GM23338 (cell line): ENCODE measurements at regions not wholly inside any gene's neighbourhood (a gene's known extent, or its start where the extent isn't known, plus 50 kb on each side); places are given as distances from the start of the nearest gene placed in this dataset.
A peak's percentile ranks its signal among the peaks of the same experiment; 100 is the strongest.

Experiments used
- ATAC-seq: fragments of 200-7000 bp; cut with Tn5 transposase; 3 replicates; pipeline ENCODE4 v1.9.1; 2020
- DNase-seq: peaks from one replicate; pipeline ENCODE4 v3.0.0-alpha.2; 2015; ENCODE audit warnings: low spot score
- H2AFZ ChIP-seq: fragments of 200-600 bp; sonication (generic); 2 replicates; pipeline ENCODE4 v1.8.0; 2016; ENCODE audit warnings: antibody characterized with exemption, mild to moderate bottlenecking, moderate library complexity
- H3F3A ChIP-seq: fragments of 200-600 bp; sonication (generic); replicated peaks from 2 replicates; pipeline ENCODE4 v1.8.0; 2017; ENCODE audit warnings: antibody characterized with exemption, mixed run types, low read depth
- H3K27ac ChIP-seq: fragments of 200-600 bp; sonication (generic); 2 replicates; pipeline ENCODE4 v1.6.1; 2016; ENCODE audit warnings: low read depth
- H3K27me3 ChIP-seq: fragments of 200-600 bp; sonication (generic); 2 replicates; pipeline ENCODE4 v1.8.0; 2016; ENCODE audit warnings: mild to moderate bottlenecking, mixed run types, moderate library complexity; ENCODE audit not compliant: insufficient read depth
- H3K36me3 ChIP-seq: fragments of 200-600 bp; sonication (generic); 2 replicates; pipeline ENCODE4 v1.8.0; 2016; ENCODE audit warnings: mild to moderate bottlenecking; ENCODE audit not compliant: insufficient read depth
- H3K4me1 ChIP-seq: fragments of 200-600 bp; sonication (generic); 2 replicates; pipeline ENCODE4 v1.8.0; 2016; ENCODE audit warnings: mild to moderate bottlenecking, moderate library complexity; ENCODE audit not compliant: insufficient read depth
- H3K4me2 ChIP-seq: fragments of 200-600 bp; sonication (generic); 2 replicates; pipeline ENCODE4 v1.7.1; 2017; ENCODE audit warnings: mixed run types
- H3K4me3 ChIP-seq: fragments of 200-600 bp; sonication (generic); 2 replicates; pipeline ENCODE4 v1.6.1; 2016; ENCODE audit warnings: mixed run types
- H3K79me2 ChIP-seq: fragments of 200-600 bp; sonication (generic); replicated peaks from 2 replicates; pipeline ENCODE4 v1.8.0; 2017; ENCODE audit warnings: mild to moderate bottlenecking; ENCODE audit not compliant: insufficient read depth
- H3K9me2 ChIP-seq: fragments of 200-600 bp; sonication (generic); 2 replicates; pipeline ENCODE4 v1.8.0; 2017; ENCODE audit not compliant: insufficient read depth
- H4K20me1 ChIP-seq: fragments of 200-600 bp; sonication (generic); replicated peaks from 2 replicates; pipeline ENCODE4 v1.8.0; 2017; ENCODE audit warnings: mild to moderate bottlenecking; ENCODE audit not compliant: insufficient read depth
- H3K27ac Mint-ChIP-seq: 2 replicates; pipeline ENCODE4 v1.8.0; 2020; ENCODE audit warnings: inconsistent platforms, mild to moderate bottlenecking, moderate library complexity, mixed read lengths
- H3K27me3 Mint-ChIP-seq: 3 replicates; pipeline ENCODE4 v1.8.0; 2022; ENCODE audit warnings: low read depth, mild to moderate bottlenecking, moderate library complexity, mixed read lengths, inconsistent platforms; ENCODE audit not compliant: insufficient read depth, poor library complexity
- H3K36me3 Mint-ChIP-seq: 3 replicates; pipeline ENCODE4 v1.8.0; 2021; ENCODE audit warnings: low read depth, mild to moderate bottlenecking, inconsistent platforms, moderate library complexity, mixed read lengths
- H3K4me1 Mint-ChIP-seq: 3 replicates; pipeline ENCODE4 v1.8.0; 2020; ENCODE audit warnings: mild to moderate bottlenecking, inconsistent platforms, mixed read lengths
- H3K4me3 Mint-ChIP-seq: 3 replicates; pipeline ENCODE4 v1.8.0; 2021; ENCODE audit warnings: moderate library complexity, mild to moderate bottlenecking, inconsistent platforms, mixed read lengths
- H3K9me3 Mint-ChIP-seq: 3 replicates; pipeline ENCODE4 v1.8.0; 2020; ENCODE audit warnings: moderate library complexity, mild to moderate bottlenecking, inconsistent platforms, mixed read lengths
- CREB1 ChIP-seq: fragments of 250-450 bp; sonication (Bioruptor Pico); IDR thresholded peaks from 2 replicates; pipeline ENCODE4 v1.5.0; 2020; ENCODE audit warnings: low read depth, mild to moderate bottlenecking, moderate library complexity
- EZH2phosphoT487 ChIP-seq: fragments of 200-600 bp; sonication (generic); IDR thresholded peaks from one replicate; pipeline ENCODE4 v1.8.1; 2018; ENCODE audit warnings: antibody characterized with exemption; ENCODE audit not compliant: unreplicated experiment
- JUNB ChIP-seq: IDR thresholded peaks from one replicate; pipeline ENCODE4 v1.6.1; 2016; ENCODE audit warnings: antibody characterized with exemption; ENCODE audit not compliant: unreplicated experiment
- NANOG ChIP-seq: IDR thresholded peaks from 2 replicates; pipeline ENCODE4 v1.6.1; 2016; ENCODE audit warnings: antibody characterized with exemption, borderline replicate concordance
- POLR2AphosphoS5 ChIP-seq: IDR thresholded peaks from 2 replicates; pipeline ENCODE4 v1.6.1; 2016; ENCODE audit warnings: antibody characterized with exemption, low read depth
- REST ChIP-seq: IDR thresholded peaks from one replicate; pipeline ENCODE4 v1.6.1; 2018; ENCODE audit warnings: antibody characterized with exemption; ENCODE audit not compliant: unreplicated experiment
- ZNF114 ChIP-seq: fragments of 250-450 bp; sonication (Bioruptor Pico); IDR thresholded peaks from 2 replicates; pipeline ENCODE4 v1.5.0; 2020; ENCODE audit warnings: mild to moderate bottlenecking, moderate library complexity
- ZNF331 ChIP-seq: fragments of 250-450 bp; sonication (Bioruptor Pico); IDR thresholded peaks from 2 replicates; pipeline ENCODE4 v1.5.0; 2020; ENCODE audit warnings: low read depth, mild to moderate bottlenecking, moderate library complexity
- ZNF462 ChIP-seq: fragments of 250-450 bp; sonication (Bioruptor Pico); IDR thresholded peaks from 2 replicates; pipeline ENCODE4 v1.5.0; 2020; ENCODE audit warnings: mild to moderate bottlenecking, moderate library complexity

DNA sequence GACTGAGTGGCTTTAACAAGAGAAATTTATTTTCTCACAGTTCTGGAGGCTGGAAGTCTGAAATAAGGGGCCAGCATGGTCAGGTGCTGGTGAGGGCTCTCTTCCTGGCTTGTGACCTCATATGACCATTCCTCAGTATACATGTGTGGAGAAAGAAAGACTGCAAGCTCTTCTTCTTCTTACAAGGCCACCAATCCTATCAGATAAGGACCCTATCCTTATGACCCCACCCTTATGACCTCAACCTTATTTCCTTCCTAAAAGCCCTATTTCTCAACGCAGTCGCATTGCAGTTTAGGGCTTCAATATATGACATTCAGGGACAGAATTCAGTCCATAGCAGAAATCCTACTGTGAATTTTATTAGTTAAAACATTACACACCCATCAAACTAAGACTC, 124.4 kb upstream of the RAG2 start (continued):
- no peak for TF ChIP-seq REST
- no peak for TF ChIP-seq ZNF331
- TF ChIP-seq NANOG, result no peak
- TF ChIP-seq EZH2phosphoT487, result no peak
- TF ChIP-seq ZNF114 (CRISPR knock-in tag), result no peak
- TF ChIP-seq JUNB, result no peak

GRCh38 chr11:36719358-36720107, 121.5 kb upstream of the RAG2 start:
- Histone ChIP-seq H3K27ac (no peak overlapping the region), H3K9me2 (no peaks in the 10 kb centered on the region), H4K20me1 (no peaks in the 10 kb centered on the region), H3K27me3 (peaks cover 56% of the 10 kb centered on the region), H3K4me3 (no peak overlapping the region), H3K79me2 (no peaks in the 10 kb centered on the region), H3F3A (no peaks in the 10 kb centered on the region), H3K4me1 (peaks cover 42% of the 10 kb centered on the region), H2AFZ (no peak overlapping the region), H3K36me3 (no peaks in the 10 kb centered on the region), H3K4me2 (peak overlapping the region; percentile 30)
- Mint-ChIP-seq H3K4me3 (no peak overlapping the region), H3K27me3 (peaks cover 49% of the 10 kb centered on the region), H3K9me3 (no peaks in the 10 kb centered on the region), H3K36me3 (no peaks in the 10 kb centered on the region), H3K27ac (no peak overlapping the region), H3K4me1 (peaks cover 24% of the 10 kb centered on the region)
- DNase-seq, result no peak
- peak; percentile 53 for ATAC-seq
- TF ChIP-seq CREB1 (CRISPR knock-in tag) (no peak), REST (no peak), ZNF331 (no peak), JUNB (no peak), ZNF462 (CRISPR knock-in tag) (no peak), NANOG (no peak), POLR2AphosphoS5 (no peak)
